GF-D8 (cell line): ENCODE measurements at regions not wholly inside any gene's neighbourhood (a gene's known extent, or its start where the extent isn't known, plus 50 kb on each side); places are given as distances from the start of the nearest gene placed in this dataset.

Source experiments
- DNase-seq: peaks from one replicate; lab custom pipeline; 2025; lab: John Stamatoyannopoulos, UW

DNA sequence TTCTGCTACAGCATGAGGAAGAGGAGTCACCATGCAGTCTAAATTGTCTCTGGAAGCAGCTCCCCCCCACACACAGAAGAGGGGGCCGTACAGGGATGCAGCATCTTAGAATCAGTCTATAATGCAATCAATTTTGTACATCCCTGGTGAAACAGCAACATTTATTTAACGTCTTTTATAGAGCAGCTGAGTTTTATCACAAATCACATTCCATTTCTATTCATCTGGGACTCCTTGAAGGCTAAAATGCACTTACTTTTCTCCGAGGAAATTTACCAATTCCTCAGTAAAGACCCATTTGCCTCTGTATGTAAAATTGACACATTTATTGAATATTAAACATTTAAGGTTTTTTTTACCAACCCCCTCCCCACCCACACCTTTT lies 193.9 kb downstream of the PHETA1 start:
- no peak for DNase-seq

DNA sequence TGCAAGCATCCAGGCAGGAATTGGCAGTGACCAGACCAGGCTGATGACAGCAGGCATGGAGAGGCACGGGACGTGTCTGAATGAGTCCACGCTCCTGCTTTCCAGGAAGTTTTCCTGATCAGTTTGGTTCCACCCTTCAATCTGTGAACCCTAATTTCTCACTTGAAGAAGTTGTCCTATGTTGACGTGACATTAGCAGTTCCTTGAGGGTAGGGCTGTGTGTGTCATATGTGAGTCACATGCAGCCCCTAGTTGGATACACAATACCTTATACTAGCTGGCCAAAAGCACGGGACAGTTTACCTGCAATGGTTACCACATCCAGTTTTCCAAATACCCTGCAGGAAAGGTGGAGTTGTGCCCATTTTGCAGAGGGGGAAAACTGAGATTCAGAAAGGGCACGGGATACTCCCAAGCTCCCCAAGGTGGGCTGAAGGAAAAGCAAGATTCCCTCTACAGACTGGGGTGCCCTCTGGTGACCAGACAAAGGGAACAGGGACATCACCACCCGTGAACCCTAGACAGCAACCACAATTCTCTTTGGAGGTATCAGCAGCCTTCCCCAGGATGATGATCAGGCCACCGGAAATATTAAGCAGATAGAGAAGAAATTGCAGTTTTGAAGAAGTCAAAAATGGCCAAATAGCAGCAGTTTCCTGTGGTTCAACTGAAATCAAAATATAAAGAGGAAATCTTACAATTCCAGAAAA lies 194.5 kb downstream of the PHETA1 start:
- DNase-seq = peak; percentile 67

DNA sequence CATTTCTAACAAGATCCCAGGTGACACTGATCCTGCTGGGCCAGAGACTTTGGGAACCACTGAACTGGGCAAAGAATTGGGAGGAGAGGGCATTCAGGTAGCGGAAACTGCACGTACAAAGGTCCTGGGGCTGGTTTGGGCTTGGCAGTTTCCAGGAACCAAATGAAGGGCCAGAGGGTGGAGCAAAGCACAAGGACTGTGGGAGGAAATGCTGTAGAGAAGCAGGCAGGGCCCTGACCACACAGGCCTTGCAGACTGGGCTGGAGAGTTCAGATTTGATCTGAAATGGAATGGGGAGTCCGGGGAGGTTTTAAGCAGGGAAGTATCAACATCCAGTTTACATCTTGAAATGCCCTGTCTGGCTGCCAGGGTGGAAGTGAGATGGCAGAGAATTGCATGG lies 195.1 kb downstream of the PHETA1 start:
- peak; percentile 8 for DNase-seq

DNA sequence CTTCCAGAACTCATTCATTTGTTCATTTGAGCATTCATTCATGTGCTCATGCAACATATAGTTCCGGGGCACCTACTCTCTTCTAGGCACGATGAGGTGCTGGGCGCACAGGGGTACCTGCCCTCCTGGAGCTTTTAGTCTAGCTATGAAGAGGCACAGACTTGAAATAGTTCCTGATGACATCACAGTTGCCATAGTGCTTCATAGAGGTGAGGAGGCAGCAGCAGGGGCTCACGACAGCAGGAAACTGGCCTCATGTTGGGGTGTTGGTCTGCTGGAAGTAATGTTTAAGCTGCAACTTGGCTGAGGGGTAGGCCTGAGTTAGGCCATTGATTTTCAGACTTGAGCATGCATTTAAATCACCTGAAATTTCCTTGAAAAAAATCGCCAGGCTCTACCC lies 195.5 kb downstream of the PHETA1 start:
- no peak for DNase-seq

DNA sequence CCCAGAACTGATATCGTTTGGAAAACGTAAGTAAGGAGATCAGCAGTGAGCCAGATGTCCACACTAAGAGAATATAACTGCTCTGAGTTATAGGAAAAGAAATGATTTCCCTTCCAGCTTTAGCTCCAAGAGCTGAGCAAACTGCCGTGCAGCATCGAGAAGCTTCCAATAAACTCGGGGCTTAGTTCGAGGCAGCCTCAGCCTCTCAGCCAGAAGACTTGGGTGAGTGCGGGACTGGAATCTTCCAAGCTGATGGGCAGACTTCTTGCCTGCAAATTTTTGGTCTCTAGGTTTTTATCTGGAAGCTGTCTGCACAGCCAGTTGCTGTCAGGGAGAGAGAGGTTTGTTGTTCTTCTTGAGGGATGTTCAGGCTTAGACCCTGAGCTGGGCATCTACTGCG lies 196.1 kb downstream of the PHETA1 start:
- no peak for DNase-seq

DNA sequence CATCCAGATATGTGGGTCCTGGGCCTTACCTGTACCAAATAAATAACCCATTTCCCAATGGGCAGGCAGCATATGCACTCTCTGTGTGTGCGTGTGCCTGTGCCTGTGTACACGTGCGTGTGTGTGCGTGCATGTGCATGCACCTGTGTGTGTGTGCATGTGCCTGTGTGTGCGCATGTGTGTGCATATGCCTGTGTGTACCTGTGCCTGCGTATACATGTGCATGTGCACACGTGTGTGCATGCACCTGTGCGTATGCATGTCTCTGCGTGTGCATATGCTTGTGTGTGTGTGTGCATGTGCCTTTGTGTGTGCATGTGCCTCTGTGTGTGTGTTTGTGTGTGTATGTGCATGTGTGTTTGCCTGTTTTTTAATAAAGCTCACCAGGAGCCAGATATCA lies 197.1 kb downstream of the PHETA1 start:
- DNase-seq = no peak

DNA sequence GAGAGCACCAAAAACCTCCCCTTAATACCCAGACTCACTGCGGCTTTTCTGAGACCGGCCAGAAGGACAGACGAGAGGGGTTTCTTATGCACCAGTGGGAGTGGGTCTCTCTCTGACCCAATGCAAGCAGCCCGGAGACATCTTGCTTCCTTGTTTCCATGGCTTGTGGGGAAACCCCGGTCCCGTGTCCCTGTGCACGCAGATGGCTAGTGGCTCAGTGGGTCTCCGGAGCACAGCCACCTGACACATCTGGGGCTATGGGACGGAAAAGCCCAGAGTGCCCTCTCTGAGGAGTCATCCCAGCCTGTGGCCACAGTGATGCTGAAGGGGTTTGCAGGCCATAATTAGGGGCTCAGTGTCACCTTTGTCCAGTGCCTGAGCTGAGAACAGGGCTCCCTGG lies 197.6 kb downstream of the PHETA1 start:
- no peak for DNase-seq

DNA sequence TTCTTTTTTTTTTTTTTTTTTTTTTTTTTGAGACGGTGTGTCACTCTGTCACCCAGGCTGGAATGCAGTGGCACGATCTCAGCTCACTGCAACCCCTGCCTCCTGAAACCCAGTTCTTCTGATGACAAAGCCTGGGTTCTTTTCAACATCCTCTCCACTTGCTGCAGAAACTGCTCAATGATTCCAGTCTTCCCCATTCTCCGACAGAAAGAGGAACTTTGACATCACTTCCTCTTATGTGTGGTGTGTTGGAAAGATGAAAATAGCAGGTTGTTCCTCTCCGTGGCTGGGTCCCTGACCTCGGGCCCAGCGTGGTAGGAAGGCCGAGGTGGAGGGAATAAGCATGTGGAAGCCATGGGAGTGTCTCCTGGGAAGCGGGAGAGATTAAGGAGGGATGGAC lies 198.4 kb downstream of the PHETA1 start:
- peak; percentile 85 for DNase-seq

DNA sequence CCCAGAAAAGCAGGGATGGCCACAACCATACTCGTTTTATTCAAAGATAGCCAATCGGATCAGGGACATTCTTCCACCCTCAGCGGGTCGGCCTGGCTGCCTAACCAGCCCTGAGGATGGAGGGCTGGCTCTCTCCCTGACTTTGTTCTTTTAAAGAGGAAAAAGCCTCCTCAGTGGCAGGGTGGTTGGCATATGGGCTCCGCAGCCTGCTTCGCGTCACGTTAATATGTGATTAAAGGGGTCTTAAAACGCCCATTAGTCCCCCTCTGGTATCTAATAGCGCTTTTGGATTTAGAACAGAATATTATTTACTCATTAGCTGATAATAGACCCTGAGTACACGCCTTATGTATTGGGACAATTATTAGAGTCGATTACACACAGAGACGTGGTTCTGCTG lies 199.4 kb downstream of the PHETA1 start:
- DNase-seq = no peak

DNA sequence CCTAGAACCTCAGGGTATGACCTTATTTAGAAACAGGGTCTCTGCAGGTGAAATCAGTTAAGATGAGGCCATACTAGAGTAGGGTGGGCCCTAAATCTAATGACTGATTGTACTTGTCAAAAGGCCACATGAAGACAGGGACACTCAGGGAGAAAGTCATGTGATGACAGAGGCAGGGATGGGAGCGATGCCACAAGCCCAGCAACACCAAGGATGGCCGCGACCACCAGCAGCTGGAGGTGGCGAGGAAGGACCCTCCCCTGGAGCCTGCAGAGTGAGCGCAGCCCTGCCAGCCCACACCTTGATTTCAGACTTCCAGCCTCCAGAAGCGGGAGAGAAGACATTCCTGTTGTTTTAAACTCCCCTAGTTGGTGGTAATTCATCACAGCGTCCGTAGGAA lies 199.9 kb downstream of the PHETA1 start:
- DNase-seq = no peak

DNA sequence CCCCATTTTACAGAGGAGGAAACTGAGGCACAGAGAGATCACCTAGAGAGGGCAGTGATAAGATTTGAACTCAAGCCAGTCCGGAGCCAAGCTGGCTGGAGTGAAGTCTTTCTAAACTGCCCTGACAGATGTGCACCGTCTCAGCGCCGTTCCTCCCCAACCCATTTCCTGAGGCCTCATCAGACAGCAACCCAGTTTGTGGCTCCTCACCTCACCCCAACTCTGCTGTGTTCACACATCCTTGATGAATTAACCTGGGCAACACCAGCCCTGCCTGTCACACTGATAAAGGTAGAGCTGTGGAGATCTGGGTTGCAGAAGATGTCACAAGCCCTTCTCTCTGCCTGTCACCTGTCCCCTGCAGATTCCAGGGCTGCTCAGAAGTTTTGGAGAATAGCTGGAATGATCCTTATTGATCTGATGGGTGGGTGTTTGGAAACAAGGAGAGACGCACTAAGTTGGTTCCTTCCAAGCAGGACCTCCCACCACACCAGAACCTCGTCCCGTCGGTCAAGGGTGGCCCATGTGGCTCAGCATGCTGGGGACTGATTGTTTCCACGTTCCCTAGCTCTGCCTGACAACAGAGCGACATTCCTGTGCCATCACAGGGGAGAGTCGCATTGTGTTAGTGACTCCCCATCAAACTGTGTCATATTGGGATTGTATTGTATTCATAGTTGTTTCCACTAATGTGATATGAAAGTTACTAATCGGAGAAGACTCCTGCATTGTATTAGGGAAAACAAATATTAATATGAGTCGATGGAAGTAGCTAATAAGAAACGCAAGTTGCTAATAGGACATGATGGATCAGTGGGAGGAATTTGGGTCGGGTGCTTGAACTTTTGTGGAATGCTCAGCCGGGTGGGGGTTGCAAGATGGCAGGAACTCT lies 200.6 kb downstream of the PHETA1 start:
- no peak for DNase-seq

DNA sequence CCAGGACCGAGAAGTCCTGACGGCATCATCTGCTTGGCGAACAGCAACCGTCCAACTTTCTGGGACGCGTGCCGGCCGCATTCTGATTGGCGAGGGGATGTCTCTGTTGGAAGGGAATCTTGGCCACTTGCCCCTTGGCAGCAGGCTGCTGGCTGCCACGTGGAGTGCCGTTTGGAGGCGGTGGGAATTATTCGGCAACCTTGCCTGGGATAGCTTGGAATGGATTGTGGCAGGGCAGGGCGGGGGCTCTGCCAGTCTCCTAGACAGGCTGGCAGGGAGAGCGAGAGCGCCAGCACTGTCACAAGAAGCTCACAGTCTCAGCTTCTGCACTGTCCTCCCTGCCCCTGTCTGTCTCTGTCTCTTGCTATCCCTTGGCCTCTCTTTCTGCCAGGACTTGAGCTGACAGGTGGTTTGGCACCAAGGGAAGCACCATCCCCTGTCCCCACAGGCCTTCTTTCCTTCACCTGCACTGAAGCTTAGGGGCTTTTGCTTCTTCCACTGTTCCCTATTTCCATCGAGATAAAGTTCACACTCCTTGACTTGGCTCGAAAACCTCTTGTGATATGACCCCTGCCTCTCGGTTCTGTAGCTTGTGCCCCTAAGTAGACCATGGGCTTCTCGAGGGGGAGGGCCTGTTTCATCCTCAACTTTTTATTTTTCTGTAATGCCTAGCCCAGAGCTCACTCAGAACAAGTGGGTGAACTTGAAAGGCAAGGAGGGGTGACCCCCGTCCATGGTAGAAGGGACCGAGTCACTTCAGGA lies 201.9 kb downstream of the PHETA1 start:
- no peak for DNase-seq

DNA sequence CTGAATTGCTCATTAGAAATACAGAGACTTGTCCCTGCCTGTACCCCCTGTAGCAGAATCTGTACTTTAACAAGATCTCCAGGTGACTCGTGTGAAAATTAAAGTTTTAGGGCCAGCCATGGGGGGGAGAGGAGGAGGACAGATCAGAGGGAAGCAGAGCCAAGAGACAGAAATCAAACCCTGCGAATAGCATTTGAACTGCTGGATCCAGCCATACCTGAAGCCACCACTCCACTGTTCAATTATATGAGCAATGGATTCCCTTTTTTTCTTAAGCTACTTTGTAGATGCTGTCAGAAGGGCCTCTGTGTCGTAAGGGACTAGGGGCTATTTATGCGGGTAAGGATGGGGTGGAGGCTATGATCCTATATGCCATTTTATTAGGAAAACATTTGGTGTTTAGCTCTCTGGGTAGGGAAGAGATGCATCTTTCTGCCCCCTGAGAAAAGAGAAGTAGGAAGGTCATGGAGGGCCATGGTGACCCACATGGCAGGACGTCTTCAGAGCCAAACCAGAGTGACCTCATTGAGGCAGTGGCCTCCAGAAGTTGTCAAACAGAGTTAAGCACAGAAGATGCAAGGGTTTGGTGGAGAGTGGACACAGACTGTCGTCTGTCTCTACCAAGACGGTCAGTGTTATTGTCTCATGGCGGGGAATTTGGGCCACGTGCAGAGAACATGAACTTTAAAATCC lies 203.9 kb downstream of the PHETA1 start:
- no peak for DNase-seq

DNA sequence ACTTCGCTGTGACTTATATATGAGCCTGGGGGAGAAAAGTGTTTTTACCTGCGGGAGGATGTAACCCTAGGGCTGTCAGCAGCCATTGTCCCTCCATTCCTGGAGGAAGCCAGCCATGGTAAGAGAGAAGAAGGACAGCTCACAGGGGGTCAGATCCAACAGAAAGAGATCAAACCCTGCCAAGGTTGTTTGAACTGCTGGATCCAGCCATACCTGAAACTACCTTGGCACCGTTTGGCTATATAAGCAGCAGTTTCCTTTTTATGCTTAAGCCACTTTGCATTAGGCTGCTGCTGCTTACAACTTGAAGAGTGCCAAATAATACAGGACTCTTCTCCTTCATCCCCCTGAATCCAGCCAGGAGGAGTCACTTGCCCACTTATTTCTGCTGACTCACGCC lies 205.5 kb downstream of the PHETA1 start:
- DNase-seq = no peak

DNA sequence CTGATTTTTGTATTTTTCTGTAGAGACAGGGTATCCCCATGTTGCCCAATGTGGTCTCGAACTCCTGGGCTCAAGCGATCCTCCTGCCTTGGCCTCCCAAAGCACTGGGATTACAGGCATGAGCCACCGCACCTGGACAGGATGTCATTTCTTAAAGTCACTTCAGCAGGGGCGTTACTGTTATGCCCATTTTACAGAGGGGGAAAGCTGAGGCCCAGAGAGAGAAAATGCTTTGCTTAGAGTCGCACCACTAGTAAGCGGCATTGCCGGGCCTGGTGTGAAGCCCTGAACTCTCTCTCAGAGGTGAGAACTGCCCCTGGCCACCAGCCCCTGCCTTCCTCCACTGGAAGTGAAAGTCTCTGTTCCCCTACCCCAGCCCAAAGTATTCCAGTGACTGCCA lies 207.0 kb downstream of the PHETA1 start:
- DNase-seq = no peak

DNA sequence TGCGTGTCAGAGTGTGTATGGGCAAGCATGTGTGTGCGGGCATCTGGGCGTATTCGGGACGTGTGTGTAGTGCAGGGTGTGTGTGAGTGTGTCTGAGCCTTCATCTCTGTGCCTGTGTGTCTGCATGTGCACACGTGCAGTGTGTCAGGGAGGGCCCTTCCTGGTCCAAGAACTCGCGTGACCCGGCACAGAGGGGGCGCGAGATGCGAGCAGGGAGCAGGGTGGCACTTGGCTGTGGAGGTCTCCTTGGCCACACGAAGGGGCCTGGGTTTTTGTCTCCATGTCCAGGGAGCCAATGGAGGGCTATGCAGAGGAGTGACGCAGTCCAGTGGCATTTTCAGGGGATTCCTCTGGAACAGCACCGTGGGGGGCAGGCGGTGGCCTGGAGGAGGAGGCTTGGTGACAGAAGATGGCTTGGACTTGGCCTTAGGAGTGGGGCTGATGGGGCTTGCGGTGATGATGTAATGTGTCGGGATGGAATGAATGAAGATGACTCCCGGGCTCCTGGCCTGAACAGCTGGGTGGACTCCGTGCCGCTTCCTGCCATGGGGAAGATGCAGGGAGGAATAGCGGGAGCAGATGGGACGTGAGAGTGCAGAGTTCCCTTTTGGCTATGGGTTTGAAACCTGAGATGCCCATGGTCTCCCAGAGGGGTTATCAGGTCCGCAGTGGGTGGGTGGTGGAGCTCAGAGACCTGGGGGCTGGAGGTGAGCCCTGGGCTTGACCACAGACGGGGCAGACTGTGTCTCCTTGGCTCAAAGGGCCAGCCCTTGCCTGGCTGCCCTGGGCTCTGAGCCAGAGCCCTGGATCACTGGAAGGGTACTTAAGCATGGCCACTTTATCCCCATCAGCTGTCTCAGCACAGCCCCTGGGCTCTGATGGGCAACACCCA lies 208.3 kb downstream of the PHETA1 start:
- DNase-seq = no peak

DNA sequence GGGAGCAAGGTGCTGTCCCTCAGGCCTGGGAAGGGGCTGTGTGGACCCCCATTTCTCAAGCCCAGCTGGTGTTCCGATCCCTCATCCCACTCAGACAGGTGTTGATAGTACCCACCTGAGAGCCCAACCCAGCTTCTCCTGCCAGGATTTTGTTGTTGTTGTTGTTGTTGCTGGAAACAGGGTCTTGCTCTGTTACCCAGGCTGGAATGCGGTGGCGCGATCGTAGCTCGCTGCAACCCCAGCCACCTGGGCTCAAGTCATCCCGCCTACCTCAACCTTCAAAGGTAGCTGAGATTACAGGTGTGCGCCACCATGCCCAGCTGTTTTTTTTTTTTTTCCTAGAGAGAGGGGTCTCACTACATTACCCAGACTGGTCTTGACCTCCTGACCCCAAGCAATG lies 209.9 kb downstream of the PHETA1 start:
- DNase-seq = no peak

DNA sequence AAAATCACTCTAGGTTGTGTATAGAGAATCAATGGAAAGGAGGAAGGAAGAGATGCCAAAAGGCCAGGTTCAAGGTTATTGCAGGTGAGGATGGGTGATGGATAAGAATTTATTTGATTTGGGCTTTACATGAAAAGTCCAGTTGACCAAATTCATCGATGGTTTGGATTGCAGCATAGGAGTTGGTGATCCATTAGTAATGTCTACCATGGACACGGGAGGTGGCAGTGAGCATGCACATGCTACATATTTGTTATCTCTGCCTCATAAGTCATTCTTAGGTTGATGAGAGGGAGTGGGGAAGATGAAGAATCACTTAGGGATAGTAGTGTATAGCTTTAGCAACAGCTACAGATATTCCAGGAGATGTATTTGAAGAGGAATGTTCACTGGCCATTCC lies 211.4 kb downstream of the PHETA1 start:
- DNase-seq = no peak

DNA sequence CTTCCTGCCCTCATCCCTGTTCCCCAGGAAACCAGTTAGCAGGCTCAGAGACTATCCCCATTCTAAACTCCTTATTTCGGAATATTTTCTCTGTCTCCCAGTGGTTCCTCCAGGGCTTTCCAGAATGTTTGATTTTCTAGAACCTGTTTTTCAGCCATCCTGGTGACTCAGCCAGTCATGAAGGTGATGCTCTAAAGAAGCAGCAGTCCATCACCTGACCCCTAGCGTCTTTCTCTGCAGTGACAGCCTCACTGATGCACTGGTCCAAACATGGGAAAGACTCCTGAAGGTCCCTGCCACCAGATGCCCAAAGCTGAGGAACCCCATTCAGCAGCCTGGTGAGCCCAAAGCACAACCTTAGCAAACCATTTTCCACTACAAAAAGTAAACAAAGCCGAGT lies 212.6 kb downstream of the PHETA1 start:
- no peak for DNase-seq

DNA sequence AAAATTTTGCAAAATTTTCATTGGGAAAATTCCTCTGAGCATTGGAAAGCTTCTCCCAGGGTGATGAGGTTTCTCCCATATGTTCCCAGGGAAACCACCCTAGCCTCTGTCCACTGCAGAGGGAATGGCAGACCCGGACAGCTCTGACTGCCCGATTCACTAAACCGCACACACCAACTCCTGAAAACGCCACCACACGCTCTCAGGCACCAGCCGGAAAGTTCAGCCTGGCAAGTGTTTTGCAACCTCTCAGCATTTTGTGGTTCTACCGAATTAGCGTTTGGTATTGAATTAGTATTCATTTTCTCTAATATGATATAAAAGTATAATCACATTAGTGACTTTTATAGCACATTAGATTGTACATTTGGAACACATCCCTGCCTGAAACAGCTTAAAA lies 213.4 kb downstream of the PHETA1 start:
- DNase-seq = no peak

DNA sequence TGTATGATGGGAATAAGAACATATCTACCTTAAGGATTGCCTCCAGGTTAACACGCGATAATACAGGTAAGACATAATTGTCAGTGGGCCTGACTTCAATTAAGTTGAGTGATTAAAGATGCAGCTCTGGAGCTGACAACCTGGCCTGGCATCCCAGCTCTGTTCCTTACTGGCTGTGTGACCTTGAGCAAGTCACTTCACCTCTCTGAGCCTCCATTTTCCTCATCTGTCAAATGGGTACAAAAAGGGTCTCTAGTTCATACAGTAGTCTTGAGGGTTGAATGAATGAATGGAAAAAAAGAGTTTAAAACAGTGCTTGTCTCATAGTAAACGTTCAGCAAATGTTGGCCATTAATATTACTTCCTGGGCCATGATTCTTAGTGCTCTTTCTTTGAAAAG lies 213.9 kb downstream of the PHETA1 start:
- DNase-seq = no peak
